Esophagus muscularis mucosa (tissue), 4 donors: ENCODE measurements at regions not wholly inside any gene's neighbourhood (a gene's known extent, or its start where the extent isn't known, plus 50 kb on each side); places are given as distances from the start of the nearest gene placed in this dataset.

ENCODE experiments used
- EP300 ChIP-seq: sonication (generic); formaldehyde crosslinking; IDR thresholded peaks from one replicate; pipeline ENCODE4 v1.6.1; 2017; ENCODE audit warnings: antibody characterized with exemption
- POLR2A ChIP-seq: fragments of 450-650 bp; IDR thresholded peaks from one replicate; pipeline ENCODE4 v1.6.1; 2017; ENCODE audit warnings: antibody characterized with exemption, moderate library complexity, mild to moderate bottlenecking, low read depth
- POLR2AphosphoS5 ChIP-seq, 2 donors: sonication (generic); formaldehyde crosslinking; IDR thresholded peaks; one replicate each; pipeline ENCODE4 v1.6.1; 2017; ENCODE audit warnings: antibody characterized with exemption in 2 of 2
- TF ChIP-seq, protein P1 (sequence below), 3 experiments: fragments of 200-600 bp in 2 of 3; fragments of 450-650 bp in 1 of 3; sonication (generic) in 2 of 3; IDR thresholded peaks; one replicate each; pipeline ENCODE4 v1.5.1; 2017 to 2019; ENCODE audit warnings: antibody characterized with exemption in 3 of 3, mild to moderate bottlenecking in 2 of 3, moderate library complexity in 1 of 3

DNA sequence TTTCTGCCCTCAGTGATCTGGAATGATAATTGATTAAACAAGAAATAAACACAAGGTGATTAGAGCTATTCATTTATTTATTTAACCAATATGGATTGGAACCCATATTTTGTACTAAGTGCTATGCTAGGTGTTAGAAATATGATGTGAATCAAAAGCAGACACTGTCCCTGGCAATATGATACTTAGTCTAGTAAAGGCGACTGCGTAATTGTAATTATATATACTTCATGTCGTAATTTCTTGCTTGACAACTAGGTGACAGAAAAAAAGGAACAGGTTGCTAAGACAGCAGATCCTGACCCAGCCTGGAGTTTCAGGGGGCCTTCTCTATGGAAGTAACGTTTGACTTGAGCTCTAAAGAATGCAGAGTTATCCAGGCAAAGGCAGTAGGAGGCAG, 236.5 kb upstream of the F9 start:
- TF ChIP-seq, protein P1, sequence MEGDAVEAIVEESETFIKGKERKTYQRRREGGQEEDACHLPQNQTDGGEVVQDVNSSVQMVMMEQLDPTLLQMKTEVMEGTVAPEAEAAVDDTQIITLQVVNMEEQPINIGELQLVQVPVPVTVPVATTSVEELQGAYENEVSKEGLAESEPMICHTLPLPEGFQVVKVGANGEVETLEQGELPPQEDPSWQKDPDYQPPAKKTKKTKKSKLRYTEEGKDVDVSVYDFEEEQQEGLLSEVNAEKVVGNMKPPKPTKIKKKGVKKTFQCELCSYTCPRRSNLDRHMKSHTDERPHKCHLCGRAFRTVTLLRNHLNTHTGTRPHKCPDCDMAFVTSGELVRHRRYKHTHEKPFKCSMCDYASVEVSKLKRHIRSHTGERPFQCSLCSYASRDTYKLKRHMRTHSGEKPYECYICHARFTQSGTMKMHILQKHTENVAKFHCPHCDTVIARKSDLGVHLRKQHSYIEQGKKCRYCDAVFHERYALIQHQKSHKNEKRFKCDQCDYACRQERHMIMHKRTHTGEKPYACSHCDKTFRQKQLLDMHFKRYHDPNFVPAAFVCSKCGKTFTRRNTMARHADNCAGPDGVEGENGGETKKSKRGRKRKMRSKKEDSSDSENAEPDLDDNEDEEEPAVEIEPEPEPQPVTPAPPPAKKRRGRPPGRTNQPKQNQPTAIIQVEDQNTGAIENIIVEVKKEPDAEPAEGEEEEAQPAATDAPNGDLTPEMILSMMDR (IDR thresholded peaks at IDR 0.05), result no peak
- TF ChIP-seq EP300, result no peak
- TF ChIP-seq POLR2AphosphoS5 (IDR thresholded peaks at IDR 0.05), result no peak
- TF ChIP-seq POLR2A, result no peak
